DND-41 (cell line): ENCODE measurements at regions not wholly inside any gene's neighbourhood (a gene's known extent, or its start where the extent isn't known, plus 50 kb on each side); places are given as distances from the start of the nearest gene placed in this dataset.

Experiments
- CTCF ChIP-seq: IDR thresholded peaks from 2 replicates; pipeline ENCODE4 v1.5.1; 2012; ENCODE audit warnings: borderline replicate concordance, low read length, moderate library complexity, mild to moderate bottlenecking; ENCODE audit not compliant: poor library complexity, severe bottlenecking; ENCODE audit errors: extremely low read depth
- EZH2 ChIP-seq: IDR thresholded peaks from 3 replicates; pipeline ENCODE4 v1.6.1; 2012; ENCODE audit warnings: borderline replicate concordance, low read depth, mild to moderate bottlenecking, moderate library complexity, low read length, inconsistent platforms; ENCODE audit not compliant: severe bottlenecking

DNA sequence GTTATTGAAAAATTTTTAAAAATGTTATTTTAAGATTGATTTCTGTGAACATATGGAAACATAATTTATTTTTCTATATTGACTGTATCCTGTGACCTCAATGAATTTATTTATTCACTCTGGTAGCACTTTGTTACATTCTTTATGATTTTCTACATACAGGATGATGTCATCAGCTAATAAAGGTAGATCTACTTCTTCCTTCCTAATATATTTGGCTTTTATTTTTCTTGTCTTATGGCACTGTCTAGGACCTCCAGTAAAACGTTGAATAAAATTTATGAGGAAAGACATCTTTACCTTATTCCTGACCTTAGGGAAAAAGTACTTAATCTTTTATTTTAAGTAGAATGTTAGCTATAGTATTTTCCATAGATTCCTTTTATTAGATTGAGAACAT, 78.8 kb upstream of the MAF start:
- TF ChIP-seq CTCF (no peak), EZH2 (no peak)
